K562 (cell line): ENCODE measurements at regions not wholly inside any gene's neighbourhood (a gene's known extent, or its start where the extent isn't known, plus 50 kb on each side); places are given as distances from the start of the nearest gene placed in this dataset.

Experiments
- GABPB1 ChIP-seq: sonication (generic); formaldehyde crosslinking; IDR thresholded peaks from 2 replicates; pipeline ENCODE4 v1.8.0; 2022; ENCODE audit warnings: mild to moderate bottlenecking, missing genetic modification reagents
- JUN ChIP-seq, 2 experiments: sonication (generic) in 1 of 2; formaldehyde crosslinking in 1 of 2; IDR thresholded peaks; 2 replicates each; pipeline versions ENCODE4 v1.6.1 to v1.8.0; 2012 to 2022; ENCODE audit warnings: borderline replicate concordance in 2 of 2, mild to moderate bottlenecking in 2 of 2, improper control_type of control experiment in 1 of 2, low read depth in 1 of 2, low read length in 1 of 2, missing genetic modification reagents in 1 of 2
- KLF16 ChIP-seq: IDR thresholded peaks from 2 replicates; pipeline ENCODE4 v1.6.1; 2016; ENCODE audit warnings: antibody characterized with exemption
- MYC ChIP-seq, 2 experiments: fragments of 250-450 bp in 1 of 2; sonication (Bioruptor Pico) in 1 of 2; IDR thresholded peaks; 2 replicates each; pipeline versions ENCODE4 v1.5.1 to v1.6.1; 2012 to 2021; ENCODE audit warnings: low read depth in 2 of 2, borderline replicate concordance in 1 of 2, improper control_type of control experiment in 1 of 2, low read length in 1 of 2, mild to moderate bottlenecking in 1 of 2, moderate library complexity in 1 of 2
- PKNOX1 ChIP-seq: fragments of 450-650 bp; IDR thresholded peaks from 2 replicates; pipeline ENCODE4 v1.6.1; 2016
- SPI1 ChIP-seq: IDR thresholded peaks from 2 replicates; pipeline ENCODE4 v1.6.1; 2011; ENCODE audit warnings: low read depth, low read length, control low read depth, borderline replicate concordance
- TAF1 ChIP-seq: IDR thresholded peaks from 2 replicates; pipeline ENCODE4 v1.6.1; 2011; ENCODE audit warnings: mild to moderate bottlenecking, low read length, moderate library complexity; ENCODE audit not compliant: insufficient read depth, control insufficient read depth, severe bottlenecking; ENCODE audit errors: extremely low read depth
- ZFP30 ChIP-seq: fragments of 250-450 bp; sonication (Bioruptor Pico); IDR thresholded peaks from 2 replicates; pipeline ENCODE4 v1.8.0; 2022; ENCODE audit warnings: moderate library complexity, mild to moderate bottlenecking, inconsistent platforms, borderline replicate concordance
- TF ChIP-seq, protein P1 (sequence below): fragments of 450-650 bp; IDR thresholded peaks from 2 replicates; pipeline ENCODE4 v1.6.1; 2018; ENCODE audit not compliant: partially characterized antibody
- TF ChIP-seq, protein P2 (sequence below), 3 experiments: IDR thresholded peaks in 2 of 3; conservative IDR thresholded peaks in 1 of 3; 2 replicates each; pipeline ENCODE4 v1.5.1; 2011 to 2012; ENCODE audit warnings: low read length in 3 of 3, mild to moderate bottlenecking in 3 of 3, control low read depth in 2 of 3, improper control_type of control experiment in 1 of 3, inconsistent platforms in 1 of 3, low read depth in 1 of 3, mixed read lengths in 1 of 3, moderate library complexity in 1 of 3; ENCODE audit not compliant: insufficient read depth in 2 of 3

GRCh38 chr12:89919241-89919906 lies 210.7 kb upstream of the ATP2B1 start:
- TF ChIP-seq TAF1 (no peak), KLF16 (no peak), ZFP30 (CRISPR knock-in tag) (no peak), MYC (IDR thresholded peaks at IDR 0.05; ENCODE audit: low read depth, low read length) (no peak), MYC (CRISPR knock-in tag; IDR thresholded peaks at IDR 0.05; ENCODE audit: borderline replicate concordance, low read depth) (no peak), GABPB1 (CRISPR knock-in tag) (no peak), SPI1 (no peak), PKNOX1 (no peak), JUN (IDR thresholded peaks at IDR 0.05; ENCODE audit: borderline replicate concordance, low read depth, low read length) (no peak), JUN (CRISPR knock-in tag; IDR thresholded peaks at IDR 0.05; ENCODE audit: borderline replicate concordance) (no peak)
- TF ChIP-seq, protein P1, sequence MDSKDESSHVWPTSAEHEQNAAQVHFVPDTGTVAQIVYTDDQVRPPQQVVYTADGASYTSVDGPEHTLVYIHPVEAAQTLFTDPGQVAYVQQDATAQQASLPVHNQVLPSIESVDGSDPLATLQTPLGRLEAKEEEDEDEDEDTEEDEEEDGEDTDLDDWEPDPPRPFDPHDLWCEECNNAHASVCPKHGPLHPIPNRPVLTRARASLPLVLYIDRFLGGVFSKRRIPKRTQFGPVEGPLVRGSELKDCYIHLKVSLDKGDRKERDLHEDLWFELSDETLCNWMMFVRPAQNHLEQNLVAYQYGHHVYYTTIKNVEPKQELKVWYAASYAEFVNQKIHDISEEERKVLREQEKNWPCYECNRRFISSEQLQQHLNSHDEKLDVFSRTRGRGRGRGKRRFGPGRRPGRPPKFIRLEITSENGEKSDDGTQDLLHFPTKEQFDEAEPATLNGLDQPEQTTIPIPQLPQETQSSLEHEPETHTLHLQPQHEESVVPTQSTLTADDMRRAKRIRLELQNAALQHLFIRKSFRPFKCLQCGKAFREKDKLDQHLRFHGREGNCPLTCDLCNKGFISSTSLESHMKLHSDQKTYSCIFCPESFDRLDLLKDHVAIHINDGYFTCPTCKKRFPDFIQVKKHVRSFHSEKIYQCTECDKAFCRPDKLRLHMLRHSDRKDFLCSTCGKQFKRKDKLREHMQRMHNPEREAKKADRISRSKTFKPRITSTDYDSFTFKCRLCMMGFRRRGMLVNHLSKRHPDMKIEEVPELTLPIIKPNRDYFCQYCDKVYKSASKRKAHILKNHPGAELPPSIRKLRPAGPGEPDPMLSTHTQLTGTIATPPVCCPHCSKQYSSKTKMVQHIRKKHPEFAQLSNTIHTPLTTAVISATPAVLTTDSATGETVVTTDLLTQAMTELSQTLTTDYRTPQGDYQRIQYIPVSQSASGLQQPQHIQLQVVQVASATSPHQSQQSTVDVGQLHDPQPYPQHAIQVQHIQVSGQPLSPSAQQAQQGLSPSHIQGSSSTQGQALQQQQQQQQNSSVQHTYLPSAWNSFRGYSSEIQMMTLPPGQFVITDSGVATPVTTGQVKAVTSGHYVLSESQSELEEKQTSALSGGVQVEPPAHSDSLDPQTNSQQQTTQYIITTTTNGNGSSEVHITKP = no peak
- TF ChIP-seq, protein P2, sequence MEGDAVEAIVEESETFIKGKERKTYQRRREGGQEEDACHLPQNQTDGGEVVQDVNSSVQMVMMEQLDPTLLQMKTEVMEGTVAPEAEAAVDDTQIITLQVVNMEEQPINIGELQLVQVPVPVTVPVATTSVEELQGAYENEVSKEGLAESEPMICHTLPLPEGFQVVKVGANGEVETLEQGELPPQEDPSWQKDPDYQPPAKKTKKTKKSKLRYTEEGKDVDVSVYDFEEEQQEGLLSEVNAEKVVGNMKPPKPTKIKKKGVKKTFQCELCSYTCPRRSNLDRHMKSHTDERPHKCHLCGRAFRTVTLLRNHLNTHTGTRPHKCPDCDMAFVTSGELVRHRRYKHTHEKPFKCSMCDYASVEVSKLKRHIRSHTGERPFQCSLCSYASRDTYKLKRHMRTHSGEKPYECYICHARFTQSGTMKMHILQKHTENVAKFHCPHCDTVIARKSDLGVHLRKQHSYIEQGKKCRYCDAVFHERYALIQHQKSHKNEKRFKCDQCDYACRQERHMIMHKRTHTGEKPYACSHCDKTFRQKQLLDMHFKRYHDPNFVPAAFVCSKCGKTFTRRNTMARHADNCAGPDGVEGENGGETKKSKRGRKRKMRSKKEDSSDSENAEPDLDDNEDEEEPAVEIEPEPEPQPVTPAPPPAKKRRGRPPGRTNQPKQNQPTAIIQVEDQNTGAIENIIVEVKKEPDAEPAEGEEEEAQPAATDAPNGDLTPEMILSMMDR (IDR thresholded peaks at IDR 0.05 in 2 of 3, conservative IDR thresholded peaks at IDR 0.05 in 1 of 3; ENCODE audit: insufficient read depth in 2 of 3, low read depth in 1 of 3, low read length in 3 of 3) = no peak
